Suppressor macrophage treated with lipopolysaccharide for 1 hour (primary cell): ENCODE measurements at regions not wholly inside any gene's neighbourhood (a gene's known extent, or its start where the extent isn't known, plus 50 kb on each side); places are given as distances from the start of the nearest gene placed in this dataset.

Source experiments
- DNase-seq, 3 donors: peaks; one replicate each; pipeline ENCODE4 v3.0.0-alpha.2; 2020 to 2022

- no peak for DNase-seq
Measured at GRCh38 chr14:97624985-97625384, 827.8 kb downstream of the VRK1 start.

- DNase-seq, result no peak
Measured at GRCh38 chr14:97625477-97625876, 828.3 kb downstream of the VRK1 start.

- DNase-seq, result no peak
Measured at GRCh38 chr14:97626088-97626487, 828.9 kb downstream of the VRK1 start.

GRCh38 chr14:97630249-97630648 lies 833.1 kb downstream of the VRK1 start:
- DNase-seq, result no peak

- no peak for DNase-seq
Measured at GRCh38 chr14:97633131-97633738, 836.1 kb downstream of the VRK1 start.

GRCh38 chr14:97634751-97635150 lies 837.6 kb downstream of the VRK1 start:
- DNase-seq, result peak; percentile 10 to 28 (median 17)

- DNase-seq, result peak in 1 of 3 donors; percentile 22
Measured at GRCh38 chr14:97638864-97639263, 841.7 kb downstream of the VRK1 start.

- DNase-seq, result no peak
Measured at GRCh38 chr14:97640031-97640430, 842.8 kb downstream of the VRK1 start.

GRCh38 chr14:97641827-97642226 lies 844.6 kb downstream of the VRK1 start:
- no peak for DNase-seq

GRCh38 chr14:97642631-97643030 lies 845.4 kb downstream of the VRK1 start:
- no peak for DNase-seq

GRCh38 chr14:97644365-97644764 lies 847.2 kb downstream of the VRK1 start:
- no peak for DNase-seq

- DNase-seq, result no peak
Measured at GRCh38 chr14:97649752-97650151, 852.6 kb downstream of the VRK1 start.

- DNase-seq, result no peak
Measured at GRCh38 chr14:97655169-97655948, 858.2 kb downstream of the VRK1 start.

GRCh38 chr14:97657609-97658008 lies 860.4 kb downstream of the VRK1 start:
- no peak for DNase-seq

GRCh38 chr14:97687944-97688630 lies 890.9 kb downstream of the VRK1 start:
- no peak for DNase-seq

GRCh38 chr14:97688631-97689336 lies 891.6 kb downstream of the VRK1 start:
- DNase-seq, result no peak

- no peak for DNase-seq
Measured at GRCh38 chr14:97692084-97692483, 894.9 kb downstream of the VRK1 start.

GRCh38 chr14:97695456-97695981 lies 898.3 kb downstream of the VRK1 start:
- DNase-seq, result no peak

- no peak for DNase-seq
Measured at GRCh38 chr14:97697772-97698171, 900.6 kb downstream of the VRK1 start.

- DNase-seq, result no peak
Measured at GRCh38 chr14:97699026-97699425, 901.8 kb downstream of the VRK1 start.

- no peak for DNase-seq
Measured at GRCh38 chr14:97703006-97703760, 906.0 kb downstream of the VRK1 start.

- DNase-seq, result no peak
Measured at GRCh38 chr14:97704316-97704885, 907.2 kb downstream of the VRK1 start.
